Activated T-cell treated with anti-CD3 and anti-CD28 coated beads, Interleukin-2, amount 50 U/mL, for 4 hours (primary cell): ENCODE measurements at regions not wholly inside any gene's neighbourhood (a gene's known extent, or its start where the extent isn't known, plus 50 kb on each side); places are given as distances from the start of the nearest gene placed in this dataset.

ENCODE experiments used
- ATAC-seq, 2 donors: fragments of 200-7000 bp; cut with Tn5 transposase; one replicate each; pipeline ENCODE4 v1.10.0; 2021
- DNase-seq: peaks from one replicate; pipeline ENCODE4 v3.0.0-alpha.2; 2020
- H3K27me3 Mint-ChIP-seq: one replicate; pipeline ENCODE4 v1.8.0; 2021; ENCODE audit warnings: low read depth, mixed read lengths
- H3K36me3 Mint-ChIP-seq: one replicate; pipeline ENCODE4 v1.8.0; 2022; ENCODE audit warnings: mixed read lengths; ENCODE audit not compliant: insufficient read depth
- H3K4me1 Mint-ChIP-seq: one replicate; pipeline ENCODE4 v1.8.0; 2021; ENCODE audit warnings: low read depth, mixed read lengths
- H3K4me3 Mint-ChIP-seq: one replicate; pipeline ENCODE4 v1.8.0; 2021; ENCODE audit warnings: mild to moderate bottlenecking, moderate library complexity, mixed read lengths
- H3K9me3 Mint-ChIP-seq: one replicate; pipeline ENCODE4 v1.8.0; 2021; ENCODE audit warnings: mixed read lengths

DNA sequence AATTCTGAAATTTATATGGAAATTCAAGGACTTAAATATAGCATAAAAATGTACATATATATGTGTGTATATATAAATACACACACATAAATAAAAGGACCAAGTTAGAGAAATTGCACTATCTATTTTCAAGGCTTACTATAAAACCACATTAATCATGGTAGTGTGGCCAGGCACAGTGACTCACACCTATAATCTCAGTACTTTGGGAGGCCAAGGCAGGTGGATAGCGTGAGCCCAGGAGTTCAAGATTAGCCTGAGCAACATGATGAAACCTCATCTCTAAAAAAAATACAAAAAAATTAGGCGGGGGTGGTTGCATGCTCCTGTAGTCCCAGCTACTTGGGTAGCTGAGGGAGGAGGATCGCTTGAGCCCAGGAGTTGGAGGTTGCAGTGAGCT is 171.4 kb upstream of the GORAB start:
- Mint-ChIP-seq H3K36me3 (no peaks in the 10 kb centered on the region), H3K9me3 (peaks cover 22% of the 10 kb centered on the region), H3K4me3 (no peak overlapping the region), H3K4me1 (no peaks in the 10 kb centered on the region), H3K27me3 (no peaks in the 10 kb centered on the region)
- DNase-seq (no peak), ATAC-seq (no peak)

DNA sequence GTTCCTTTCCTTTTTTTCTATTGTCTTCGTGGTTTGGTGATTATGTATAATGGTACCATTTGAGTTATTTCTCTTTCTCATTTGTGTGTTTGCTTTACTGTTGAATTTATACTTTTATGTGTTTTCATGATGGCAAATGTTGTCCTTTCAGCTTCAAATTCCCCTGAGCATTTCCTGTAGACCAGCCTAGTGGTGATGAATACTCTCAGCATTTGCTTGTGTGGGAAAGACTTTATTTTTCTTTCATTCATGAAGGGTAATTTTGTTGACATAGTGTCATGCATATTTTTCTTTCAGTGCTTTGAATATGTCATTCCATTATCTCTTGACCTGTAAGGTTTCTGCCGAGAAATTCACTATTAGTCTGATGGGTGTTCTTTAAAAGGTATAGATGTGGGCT is 166.6 kb upstream of the GORAB start:
- DNase-seq (no peak), ATAC-seq (no peak)
- Mint-ChIP-seq H3K4me3 (no peak overlapping the region), H3K36me3 (no peaks in the 10 kb centered on the region), H3K27me3 (peaks cover 10% of the 10 kb centered on the region), H3K9me3 (peaks cover 17% of the 10 kb centered on the region), H3K4me1 (no peaks in the 10 kb centered on the region)

DNA sequence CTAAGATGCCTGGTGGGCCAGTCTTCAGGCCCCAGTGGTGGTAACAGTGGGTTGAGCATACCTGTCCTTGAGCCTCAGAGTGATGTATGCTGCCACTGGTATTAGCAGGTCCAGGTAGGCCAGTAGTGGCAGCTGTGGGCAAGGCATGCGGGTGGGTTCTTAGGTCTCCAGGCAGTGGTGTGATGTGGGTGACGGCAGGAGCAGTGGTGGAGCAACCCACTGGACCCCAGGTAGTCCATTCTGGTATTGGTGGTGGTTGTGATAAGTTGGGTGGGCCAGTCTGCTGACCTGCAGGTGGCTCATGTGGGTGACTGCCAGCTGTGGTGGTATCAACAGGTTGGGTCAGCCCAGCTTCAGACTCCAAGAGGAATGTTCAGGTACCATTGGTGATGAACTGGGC is 165.0 kb upstream of the GORAB start:
- Mint-ChIP-seq H3K27me3 (peaks cover 10% of the 10 kb centered on the region), H3K36me3 (no peaks in the 10 kb centered on the region), H3K4me3 (no peak overlapping the region), H3K9me3 (peaks cover 17% of the 10 kb centered on the region), H3K4me1 (no peaks in the 10 kb centered on the region)
- DNase-seq (no peak), ATAC-seq (no peak)

DNA sequence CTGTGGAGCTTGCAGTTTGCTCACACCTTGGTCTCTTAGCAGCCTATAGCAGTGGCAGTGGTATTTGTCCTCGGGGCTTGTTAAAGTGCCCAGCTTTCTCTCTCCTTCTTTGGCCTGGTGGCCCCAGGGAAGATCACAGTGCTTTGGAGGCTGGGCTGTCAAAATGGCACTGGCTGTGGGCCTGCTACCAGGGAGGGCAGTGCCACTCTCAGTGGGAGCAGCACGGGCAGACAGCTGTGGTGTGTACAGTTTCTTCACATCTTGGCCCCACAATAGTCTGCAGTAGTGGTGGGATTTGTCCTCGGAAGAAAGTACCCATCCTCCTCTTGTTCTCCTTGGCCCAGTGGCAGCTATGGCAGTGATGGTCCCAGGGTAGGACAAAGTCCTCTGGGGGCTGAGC is 164.4 kb upstream of the GORAB start:
- peaks cover 16% of the 10 kb centered on the region for H3K9me3 Mint-ChIP-seq
- ATAC-seq = no peak
- H3K4me1 Mint-ChIP-seq = no peaks in the 10 kb centered on the region

DNA sequence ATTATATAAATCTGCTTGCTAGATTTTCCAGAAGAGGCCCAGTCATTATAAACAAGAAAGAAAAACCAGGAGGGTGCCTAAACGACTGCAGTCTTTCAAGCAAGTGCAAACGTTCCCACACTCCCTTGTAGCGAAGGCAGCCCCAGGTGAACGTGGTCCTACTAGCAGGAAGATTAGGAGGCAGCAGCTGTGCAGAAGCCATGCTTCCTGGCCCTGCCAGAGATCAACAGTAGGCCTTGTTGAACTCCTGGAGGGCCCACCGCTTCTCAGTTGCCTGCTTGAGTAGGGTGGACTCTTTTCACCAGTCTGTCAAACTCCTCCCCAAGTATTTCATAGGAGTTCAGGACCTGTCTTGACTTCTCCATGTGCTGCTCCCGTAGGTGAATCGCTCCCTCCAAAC is 163.0 kb upstream of the GORAB start:
- DNase-seq = no peak
- Mint-ChIP-seq H3K36me3 (no peaks in the 10 kb centered on the region), H3K9me3 (peaks cover 11% of the 10 kb centered on the region), H3K4me1 (no peaks in the 10 kb centered on the region), H3K4me3 (no peak overlapping the region), H3K27me3 (peaks cover 12% of the 10 kb centered on the region)
- no peak for ATAC-seq

More for the DNA sequence above, 164.4 kb upstream of the GORAB start:
- Mint-ChIP-seq H3K36me3 (no peaks in the 10 kb centered on the region), H3K4me3 (no peak overlapping the region), H3K27me3 (peaks cover 10% of the 10 kb centered on the region)
- no peak for DNase-seq

DNA sequence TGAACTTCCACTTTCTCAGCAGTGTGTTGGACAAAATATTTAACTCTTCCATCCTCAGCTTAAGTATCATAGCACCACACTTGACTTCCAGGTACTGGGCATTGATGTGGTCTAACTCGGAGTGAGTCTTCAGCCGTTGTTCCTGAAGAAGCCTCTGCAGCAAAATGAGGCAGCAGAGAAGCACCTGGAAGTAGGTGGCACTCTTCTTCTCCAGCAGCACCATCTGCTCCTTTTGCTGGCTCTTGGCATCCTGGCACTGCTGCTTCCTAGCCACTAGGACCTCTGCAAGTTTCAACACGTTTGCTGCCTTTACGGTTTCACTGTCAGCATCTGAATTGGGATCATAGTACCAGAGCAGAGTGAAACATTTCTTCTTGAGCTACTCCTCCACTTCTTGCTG is 162.5 kb upstream of the GORAB start:
- H3K4me3 Mint-ChIP-seq = no peak overlapping the region
- peaks cover 12% of the 10 kb centered on the region for H3K27me3 Mint-ChIP-seq
- H3K36me3 Mint-ChIP-seq = no peaks in the 10 kb centered on the region
- H3K4me1 Mint-ChIP-seq = no peaks in the 10 kb centered on the region
- peaks cover 11% of the 10 kb centered on the region for H3K9me3 Mint-ChIP-seq
- ATAC-seq = no peak
- no peak for DNase-seq

DNA sequence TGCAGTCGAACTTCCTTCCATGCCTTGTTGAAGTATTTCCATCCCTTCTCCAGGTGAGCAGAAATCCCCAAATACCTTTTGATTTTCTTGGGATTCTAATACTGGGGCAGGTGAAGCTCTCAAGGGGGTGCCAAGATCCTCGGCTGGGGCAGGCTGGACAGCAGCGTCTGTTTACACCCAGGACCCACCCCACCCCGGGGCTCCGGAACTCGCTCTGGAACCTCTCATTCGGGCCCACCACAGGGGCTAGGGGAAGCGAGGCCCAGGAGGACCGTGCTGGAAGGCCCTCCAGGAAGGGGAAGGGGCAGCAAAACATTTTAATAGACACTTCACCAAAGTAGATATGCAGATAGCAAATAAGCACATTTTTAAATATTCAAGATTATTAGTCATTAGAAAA is 161.9 kb upstream of the GORAB start:
- peaks cover 12% of the 10 kb centered on the region for H3K27me3 Mint-ChIP-seq

DNA sequence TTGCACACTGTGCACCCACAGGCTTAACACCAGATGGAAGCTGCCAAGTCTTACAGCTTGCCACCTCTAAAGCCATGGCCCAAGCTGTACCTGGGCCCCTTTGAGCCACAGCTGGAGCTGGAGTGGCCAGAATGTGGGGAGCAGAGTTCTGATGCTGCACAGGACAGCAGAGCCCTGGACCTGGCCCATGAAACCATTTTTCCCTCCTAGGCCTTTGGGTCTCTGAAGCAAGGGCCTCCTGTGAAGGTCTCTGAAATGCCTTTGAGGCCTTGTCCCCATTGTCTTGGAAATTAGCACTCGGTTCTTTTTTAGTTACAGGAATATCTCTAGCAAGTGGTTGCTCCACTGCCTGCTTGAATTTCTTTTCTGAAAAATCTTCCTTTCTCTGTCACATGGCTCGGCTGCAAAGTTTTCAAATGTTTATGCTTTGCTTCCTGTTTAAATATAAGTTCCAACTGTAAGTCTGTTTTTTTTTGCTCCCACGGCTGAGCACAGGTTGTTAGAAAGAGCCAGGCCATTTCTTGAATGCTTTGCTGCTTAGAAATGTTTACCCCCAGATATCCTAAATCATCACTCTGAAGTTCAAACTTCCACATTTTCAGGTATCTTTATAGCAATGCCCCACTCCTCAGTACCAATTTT is 156.8 kb upstream of the GORAB start:
- no peak for ATAC-seq
- no peak for DNase-seq
- Mint-ChIP-seq H3K4me1 (no peaks in the 10 kb centered on the region), H3K27me3 (peaks cover 2% of the 10 kb centered on the region), H3K36me3 (no peaks in the 10 kb centered on the region), H3K9me3 (no peaks in the 10 kb centered on the region), H3K4me3 (no peak overlapping the region)

More for the DNA sequence above, 161.9 kb upstream of the GORAB start:
- DNase-seq = no peak
- Mint-ChIP-seq H3K4me3 (no peak overlapping the region), H3K4me1 (no peaks in the 10 kb centered on the region), H3K9me3 (peaks cover 8% of the 10 kb centered on the region), H3K36me3 (no peaks in the 10 kb centered on the region)
- no peak for ATAC-seq

DNA sequence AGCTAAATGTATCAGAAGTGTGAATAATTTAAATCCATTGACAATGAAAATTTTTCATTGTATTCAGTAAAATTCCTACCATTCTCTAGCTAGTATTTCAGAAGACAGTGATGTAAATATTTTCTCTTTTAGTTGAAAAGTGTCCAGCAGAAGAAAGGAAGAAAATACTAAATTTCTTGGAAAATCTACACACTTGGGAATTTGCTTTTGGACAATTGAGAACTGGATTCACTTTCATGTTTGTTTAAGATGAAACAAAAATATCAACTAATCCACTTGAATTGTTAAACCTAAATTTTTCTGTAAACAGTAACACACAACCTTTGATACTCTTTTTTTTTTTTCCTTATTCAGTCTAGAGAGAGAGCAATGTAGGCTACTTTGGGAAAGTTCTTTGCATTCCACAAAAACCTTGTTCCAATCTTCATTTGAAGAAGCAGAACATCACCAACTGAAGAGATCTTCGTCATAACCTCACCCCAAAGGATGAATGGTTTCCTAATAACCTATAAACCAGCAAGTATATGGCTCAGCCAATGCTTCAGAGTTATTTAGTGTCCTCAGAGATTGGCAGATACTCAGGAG is 155.1 kb upstream of the GORAB start:
- H3K9me3 Mint-ChIP-seq = no peaks in the 10 kb centered on the region
- DNase-seq (no peak), ATAC-seq (no peak)
- H3K4me3 Mint-ChIP-seq = no peak overlapping the region
- peaks cover 2% of the 10 kb centered on the region for H3K27me3 Mint-ChIP-seq
- no peaks in the 10 kb centered on the region for H3K4me1 Mint-ChIP-seq
- H3K36me3 Mint-ChIP-seq = no peaks in the 10 kb centered on the region

DNA sequence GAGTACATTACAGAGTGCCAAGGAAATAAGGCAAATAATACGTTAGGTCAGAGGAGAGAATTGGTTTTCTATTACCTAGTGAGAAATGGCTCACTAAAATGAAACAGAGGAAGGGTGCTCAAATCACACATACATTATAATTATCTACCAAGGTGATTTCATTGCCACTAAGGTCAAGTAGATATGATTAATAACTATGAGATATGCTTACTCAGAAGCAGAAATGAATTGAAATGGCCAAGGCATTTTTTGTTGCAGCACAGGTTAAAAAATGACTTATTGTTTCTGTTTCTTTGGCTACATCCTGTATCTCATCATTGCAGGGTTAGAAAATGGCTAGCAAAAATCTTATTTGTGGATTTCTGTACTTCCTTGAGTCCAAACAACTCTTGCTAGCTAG is 154.5 kb upstream of the GORAB start:
- Mint-ChIP-seq H3K36me3 (no peaks in the 10 kb centered on the region), H3K27me3 (peaks cover 2% of the 10 kb centered on the region), H3K4me1 (no peaks in the 10 kb centered on the region)

DNA sequence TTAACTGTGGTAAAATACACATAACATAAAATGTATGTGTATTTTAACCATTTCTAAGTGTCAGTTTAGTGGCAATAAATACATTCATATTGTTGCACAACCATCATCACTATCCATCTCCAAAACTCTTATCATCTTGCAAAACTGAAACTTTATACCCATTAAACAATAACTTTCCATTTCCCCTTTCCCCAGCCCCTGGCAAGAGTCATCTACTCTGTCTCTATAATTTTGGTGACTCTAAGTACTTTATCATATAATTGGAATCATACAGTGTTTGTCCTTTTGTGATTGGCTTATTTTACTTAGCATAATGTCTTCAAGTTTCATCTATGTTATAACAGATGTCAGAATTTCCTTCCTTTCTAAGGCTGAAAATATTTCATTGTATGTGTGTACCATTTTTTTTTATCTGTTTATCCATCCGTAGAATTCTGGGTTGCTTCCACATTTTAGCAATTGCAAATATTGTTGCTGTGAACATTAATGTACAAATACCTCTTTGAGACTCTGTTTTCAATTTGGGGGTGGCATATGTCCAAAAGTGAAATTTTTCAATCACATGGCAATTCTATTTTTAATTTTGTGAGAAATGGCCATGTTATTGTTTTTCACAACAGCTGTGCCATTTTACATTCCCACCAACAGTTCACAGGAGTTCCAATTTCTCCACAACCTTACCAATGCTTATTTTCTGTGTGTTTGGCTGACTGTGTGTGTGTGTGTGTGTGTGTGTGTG is 153.9 kb upstream of the GORAB start:
- no peaks in the 10 kb centered on the region for H3K36me3 Mint-ChIP-seq
- ATAC-seq (no peak), DNase-seq (no peak)
- no peaks in the 10 kb centered on the region for H3K9me3 Mint-ChIP-seq
- no peak overlapping the region for H3K4me3 Mint-ChIP-seq
- no peaks in the 10 kb centered on the region for H3K4me1 Mint-ChIP-seq
- H3K27me3 Mint-ChIP-seq = peaks cover 2% of the 10 kb centered on the region

More for the DNA sequence above, 154.5 kb upstream of the GORAB start:
- ATAC-seq (no peak), DNase-seq (no peak)
- H3K9me3 Mint-ChIP-seq = no peaks in the 10 kb centered on the region
- no peak overlapping the region for H3K4me3 Mint-ChIP-seq

DNA sequence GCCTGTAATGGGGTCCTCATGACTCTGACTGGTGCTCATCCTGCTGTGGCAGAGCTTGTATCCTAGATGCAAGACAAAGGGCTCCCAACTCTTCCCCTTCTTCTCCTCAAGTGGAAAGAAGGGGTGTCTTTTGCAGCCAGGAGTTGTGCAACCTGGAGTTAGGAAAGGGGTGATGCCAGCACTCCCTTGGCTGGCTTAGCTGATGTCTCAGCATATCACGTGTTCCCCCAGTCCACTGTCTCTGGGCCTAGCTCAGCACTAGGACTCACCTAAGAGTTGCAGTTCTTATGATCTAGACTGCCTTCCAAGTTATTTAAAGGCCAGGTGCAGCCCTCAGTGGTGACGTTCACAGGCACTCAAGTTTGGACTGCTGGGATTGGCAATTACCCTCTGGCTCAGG is 146.2 kb upstream of the GORAB start:
- ATAC-seq = no peak
- no peaks in the 10 kb centered on the region for H3K4me1 Mint-ChIP-seq
- no peaks in the 10 kb centered on the region for H3K36me3 Mint-ChIP-seq
- H3K9me3 Mint-ChIP-seq = no peaks in the 10 kb centered on the region
- H3K27me3 Mint-ChIP-seq = peaks cover 4% of the 10 kb centered on the region
- H3K4me3 Mint-ChIP-seq = no peak overlapping the region
- no peak for DNase-seq

DNA sequence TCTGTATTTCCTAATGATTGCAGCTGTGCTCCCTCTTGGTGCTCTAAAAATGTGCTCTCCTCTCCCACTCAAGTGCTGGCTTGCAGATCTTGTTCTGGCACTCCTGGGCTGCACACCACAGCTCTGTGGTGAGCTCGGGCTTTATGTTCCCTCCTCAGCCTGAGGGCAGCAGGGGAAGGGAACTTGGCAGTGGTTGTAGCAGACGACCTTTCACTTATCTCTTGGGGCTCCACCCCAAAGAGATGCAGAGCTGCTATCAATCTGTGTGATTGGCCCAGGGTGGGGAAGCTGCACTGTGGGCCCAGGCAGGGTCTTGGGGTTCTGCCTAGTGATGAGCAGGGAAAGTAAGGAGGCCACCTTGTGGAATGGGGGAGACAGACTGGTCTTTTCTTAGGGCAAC is 143.5 kb upstream of the GORAB start:
- no peak overlapping the region for H3K4me3 Mint-ChIP-seq
- DNase-seq = no peak
- peaks cover 4% of the 10 kb centered on the region for H3K27me3 Mint-ChIP-seq
- H3K36me3 Mint-ChIP-seq = no peaks in the 10 kb centered on the region
- ATAC-seq = no peak
- H3K9me3 Mint-ChIP-seq = peaks cover 3% of the 10 kb centered on the region
- no peaks in the 10 kb centered on the region for H3K4me1 Mint-ChIP-seq

DNA sequence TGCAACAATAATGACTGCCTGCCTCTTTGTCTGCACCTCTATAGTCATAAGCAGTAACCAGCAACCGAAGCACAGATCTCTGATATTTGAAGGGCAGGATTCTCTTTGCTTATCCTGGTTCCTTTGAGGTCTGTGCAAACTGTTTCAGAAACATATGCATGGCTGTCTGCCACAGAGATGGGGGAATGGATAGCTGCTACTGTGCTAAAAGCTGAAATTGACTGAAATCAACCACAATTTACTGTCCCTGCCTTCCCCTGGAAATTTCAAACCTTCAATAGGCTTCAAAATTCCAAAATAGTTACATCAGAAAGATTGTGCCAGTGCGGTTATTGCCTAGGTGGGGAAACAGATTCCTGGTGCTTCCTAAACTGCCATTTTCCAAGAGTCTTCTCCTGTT is 136.8 kb upstream of the GORAB start:
- H3K36me3 Mint-ChIP-seq = no peaks in the 10 kb centered on the region
- peaks cover 6% of the 10 kb centered on the region for H3K27me3 Mint-ChIP-seq
- no peaks in the 10 kb centered on the region for H3K4me1 Mint-ChIP-seq
- H3K4me3 Mint-ChIP-seq = no peak overlapping the region
- H3K9me3 Mint-ChIP-seq = peaks cover 12% of the 10 kb centered on the region
- no peak for ATAC-seq
- no peak for DNase-seq

DNA sequence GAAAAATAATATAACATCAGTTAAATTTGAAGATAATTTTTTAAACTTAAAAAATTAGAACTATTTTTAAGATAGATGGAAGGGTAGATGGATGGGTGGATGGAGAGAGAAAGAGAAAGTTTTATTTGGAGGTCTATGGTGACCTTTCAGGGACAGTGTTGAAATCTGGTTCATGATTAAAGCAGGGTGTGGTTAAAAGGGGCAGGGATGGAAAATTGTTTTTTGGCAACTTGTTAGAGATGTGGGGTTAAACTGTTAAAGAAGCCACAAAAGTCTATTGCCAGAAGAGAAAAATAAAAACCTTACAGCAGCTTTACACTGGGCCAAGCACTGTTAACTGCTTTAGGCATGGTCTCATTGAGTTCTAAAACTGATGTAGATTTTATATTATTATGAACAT is 134.9 kb upstream of the GORAB start:
- Mint-ChIP-seq H3K4me1 (no peaks in the 10 kb centered on the region), H3K9me3 (peaks cover 12% of the 10 kb centered on the region), H3K27me3 (peaks cover 6% of the 10 kb centered on the region), H3K4me3 (no peak overlapping the region), H3K36me3 (no peaks in the 10 kb centered on the region)
- no peak for DNase-seq
- no peak for ATAC-seq
